Prostate gland (tissue), 2 donors: ENCODE measurements at regions not wholly inside any gene's neighbourhood (a gene's known extent, or its start where the extent isn't known, plus 50 kb on each side); places are given as distances from the start of the nearest gene placed in this dataset.
"Not testable (repeated sequence)": the region's sequence is repeated elsewhere in the genome, so short reads cannot be mapped to it uniquely, and the experiment has no call there.

Experiments
- DNase-seq: peaks from one replicate; pipeline ENCODE4 v3.0.0-alpha.2; 2019; ENCODE audit warnings: low spot score
- H3K27ac ChIP-seq, 2 donors: fragments of 200-600 bp; sonication (generic); 2 replicates each; pipeline ENCODE4 v1.5.1; 2017 to 2019
- H3K27me3 ChIP-seq: fragments of 200-600 bp; sonication (generic); replicated peaks from 2 replicates; pipeline ENCODE4 v1.5.1; 2019; ENCODE audit not compliant: insufficient read depth
- H3K36me3 ChIP-seq, 2 donors: fragments of 200-600 bp; sonication (generic); 1 replicate in 1 of 2; 2 replicates in 1 of 2; pipeline versions ENCODE4 v1.5.1 to v1.8.1; 2017 to 2019
- H3K4me1 ChIP-seq: fragments of 200-600 bp; sonication (generic); replicated peaks from 2 replicates; pipeline ENCODE4 v1.5.1; 2019
- H3K4me3 ChIP-seq, 2 donors: fragments of 200-600 bp; sonication (generic); 2 replicates each; pipeline ENCODE4 v1.5.1; 2017 to 2019
- H3K9me3 ChIP-seq: fragments of 200-600 bp; sonication (generic); 2 replicates; pipeline ENCODE4 v1.5.1; 2017
- CTCF ChIP-seq, 4 experiments: fragments of 200-600 bp in 2 of 4; fragments of 450-650 bp in 2 of 4; sonication (generic) in 2 of 4; IDR thresholded peaks; 1 replicate in 3 of 4; 2 replicates in 1 of 4; pipeline ENCODE4 v1.5.1; 2016 to 2019; ENCODE audit warnings: antibody characterized with exemption in 4 of 4, mild to moderate bottlenecking in 2 of 4, moderate library complexity in 2 of 4
- POLR2A ChIP-seq: fragments of 450-650 bp; IDR thresholded peaks from one replicate; pipeline ENCODE4 v1.6.1; 2016; ENCODE audit warnings: antibody characterized with exemption, mild to moderate bottlenecking
- POLR2AphosphoS5 ChIP-seq: sonication (generic); formaldehyde crosslinking; IDR thresholded peaks from one replicate; pipeline ENCODE4 v1.6.1; 2017; ENCODE audit warnings: antibody characterized with exemption
- WGBS: methylation state at CpG from one replicate; pipeline ENCODE4 v1.1.5; 2018; 5-methylcytosine and 5-hydroxymethylcytosine counted together
- intact Hi-C: fragments of 100-400 bp; cut with DNase I; formaldehyde crosslinking; loops from one replicate; pipeline ENCODE4 v1.14.2; 2022

DNA sequence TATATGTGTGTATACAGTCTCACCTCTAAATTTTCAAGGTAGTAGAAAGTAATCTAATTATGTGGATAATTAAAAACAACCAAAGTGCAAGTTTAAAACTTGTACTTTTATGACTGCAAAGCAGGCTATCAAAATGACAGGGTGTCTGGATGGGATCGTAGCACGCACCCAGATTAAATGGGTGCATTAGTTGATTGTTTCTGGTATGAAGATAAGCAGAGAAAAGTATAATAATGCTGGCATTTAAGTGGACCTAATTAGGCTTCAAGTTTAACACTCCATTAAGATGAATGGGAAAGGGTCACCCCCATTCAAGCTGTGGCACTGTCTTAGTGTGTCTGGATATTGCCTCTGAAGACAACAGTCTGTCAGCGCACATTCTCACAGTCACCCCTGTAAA lies 124.6 kb upstream of the ZEB2 start:
- H3K27ac ChIP-seq, result no peak overlapping the region
- no peaks in the 10 kb centered on the region for H3K9me3 ChIP-seq
- intact Hi-C loops, result no loop called here
- no peaks in the 10 kb centered on the region for H3K36me3 ChIP-seq
- H3K4me3 ChIP-seq, result no peak overlapping the region
- DNase-seq, result no peak
- H3K4me1 ChIP-seq, result no peaks in the 10 kb centered on the region
- TF ChIP-seq POLR2A, result no peak
- no peak for TF ChIP-seq POLR2AphosphoS5
- TF ChIP-seq CTCF (IDR thresholded peaks at IDR 0.05), result no peak
- 92% methylated on average over 3 of the region's 3 CpGs for WGBS
- no peaks in the 10 kb centered on the region for H3K27me3 ChIP-seq

DNA sequence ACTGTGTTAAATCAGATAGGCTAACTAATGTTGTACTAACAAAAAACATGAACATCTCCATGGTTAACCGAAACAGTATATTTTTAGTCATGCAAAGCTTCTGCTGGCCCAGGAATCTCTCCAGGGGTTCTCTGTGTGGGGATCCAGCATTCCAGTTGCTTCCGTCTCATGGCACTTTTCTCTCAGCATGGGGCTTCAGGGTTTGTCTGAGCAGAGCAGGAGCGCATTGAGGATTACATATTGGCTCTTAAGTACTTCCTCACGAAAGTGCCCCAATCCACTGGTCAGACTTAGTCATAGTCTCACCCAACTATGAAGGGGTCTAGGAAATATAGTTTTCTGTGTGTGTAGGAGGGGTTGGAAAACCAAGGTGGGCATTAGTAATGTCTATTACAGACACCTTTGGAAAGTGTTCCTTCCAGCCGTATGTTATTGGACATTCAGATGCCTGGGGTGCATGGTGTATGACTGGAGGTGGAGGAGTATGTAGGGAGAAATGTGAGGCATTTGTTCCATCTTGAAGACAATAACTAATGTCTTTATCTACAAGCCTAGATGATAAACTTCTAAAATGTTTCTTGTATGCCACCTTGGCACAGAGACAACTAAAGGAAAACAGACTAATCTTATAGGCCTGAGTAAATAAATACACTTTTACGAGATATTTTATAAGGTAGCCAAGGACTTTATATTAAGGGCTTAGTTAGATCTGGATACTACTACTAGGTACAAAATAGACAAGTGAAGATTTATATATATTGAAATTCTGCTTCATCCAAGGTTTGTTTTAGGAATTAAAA lies 123.8 kb upstream of the ZEB2 start:
- Histone ChIP-seq H3K9me3 (no peaks in the 10 kb centered on the region), H3K4me1 (no peaks in the 10 kb centered on the region), H3K36me3 (no peaks in the 10 kb centered on the region), H3K27ac (no peak overlapping the region), H3K4me3 (no peak overlapping the region), H3K27me3 (no peaks in the 10 kb centered on the region)
- 78% methylated on average over 6 of the region's 6 CpGs for WGBS
- DNase-seq, result no peak
- TF ChIP-seq POLR2AphosphoS5, result no peak
- no peak for TF ChIP-seq POLR2A
- TF ChIP-seq CTCF (IDR thresholded peaks at IDR 0.05), result no peak
- intact Hi-C loops, result no loop called here

GRCh38 chr2:144642856-144643255 lies 122.9 kb upstream of the ZEB2 start:
- Histone ChIP-seq H3K27ac (no peak overlapping the region), H3K27me3 (no peaks in the 10 kb centered on the region), H3K4me1 (no peaks in the 10 kb centered on the region), H3K9me3 (no peaks in the 10 kb centered on the region), H3K4me3 (no peak overlapping the region), H3K36me3 (no peaks in the 10 kb centered on the region)
- WGBS, result 82% methylated on average over 2 of the region's 2 CpGs
- TF ChIP-seq CTCF (IDR thresholded peaks at IDR 0.05) (no peak), POLR2A (no peak), POLR2AphosphoS5 (no peak)
- no peak for DNase-seq
- intact Hi-C loops, result no loop called here

DNA sequence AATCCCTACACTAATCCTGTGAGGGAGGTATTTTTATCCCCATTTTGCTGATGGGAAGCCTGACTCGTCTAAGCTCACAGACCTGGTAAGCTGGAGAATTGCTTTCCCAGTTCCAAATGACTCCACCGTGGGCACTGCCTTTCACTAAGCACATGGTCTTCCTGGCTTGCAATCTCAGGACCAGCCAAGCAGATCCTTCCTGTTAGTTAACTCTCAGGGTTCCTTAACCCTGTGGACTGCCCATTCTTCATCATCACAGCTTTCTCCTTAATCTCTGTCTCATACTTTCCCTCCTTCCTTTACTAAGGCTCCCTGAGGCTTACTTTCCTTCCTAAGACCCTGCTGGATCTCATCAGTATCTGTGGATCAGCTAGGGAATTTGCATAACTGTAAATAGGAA lies 122.2 kb upstream of the ZEB2 start:
- no peak for TF ChIP-seq POLR2A
- TF ChIP-seq CTCF (IDR thresholded peaks at IDR 0.05), result no peak
- TF ChIP-seq POLR2AphosphoS5, result no peak
- 48% methylated on average over 2 of the region's 2 CpGs for WGBS
- Histone ChIP-seq H3K27me3 (no peaks in the 10 kb centered on the region), H3K27ac (no peak overlapping the region), H3K9me3 (no peaks in the 10 kb centered on the region), H3K36me3 (no peaks in the 10 kb centered on the region), H3K4me1 (no peaks in the 10 kb centered on the region), H3K4me3 (no peak overlapping the region)
- no peak for DNase-seq
- intact Hi-C loops, result no loop called here

- H3K9me3 ChIP-seq, H3K36me3 ChIP-seq, intact Hi-C loops, H3K27ac ChIP-seq, H3K27me3 ChIP-seq, DNase-seq, H3K4me3 ChIP-seq, H3K4me1 ChIP-seq: not testable (repeated sequence)
- 98% methylated on average over 4 of the region's 4 CpGs for WGBS
Measured at GRCh38 chr2:144638250-144638649, 118.3 kb upstream of the ZEB2 start.

DNA sequence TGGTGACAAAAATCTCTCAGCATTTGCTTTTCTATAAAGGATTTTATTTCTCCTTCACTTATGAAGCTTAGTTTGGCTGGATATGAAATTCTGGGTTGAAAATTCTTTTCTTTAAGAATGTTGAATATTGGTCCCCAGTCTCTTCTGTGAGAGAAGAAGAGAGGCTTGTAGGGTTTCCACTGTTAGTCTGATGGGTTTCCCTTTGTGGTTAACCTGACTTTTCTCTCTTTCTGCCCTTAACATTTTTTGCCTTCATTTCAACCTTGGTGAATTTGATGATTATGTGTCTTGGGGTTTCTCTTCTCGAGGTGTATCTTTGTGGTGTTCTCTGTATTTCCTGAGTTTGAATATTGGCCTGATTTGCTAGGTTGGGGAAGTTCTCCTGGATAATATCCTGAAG lies 116.9 kb upstream of the ZEB2 start:
- WGBS, result 96% methylated on average over 1 of the region's 1 CpG
- H3K4me3 ChIP-seq, H3K36me3 ChIP-seq, H3K9me3 ChIP-seq, H3K4me1 ChIP-seq, intact Hi-C loops, DNase-seq, H3K27me3 ChIP-seq, H3K27ac ChIP-seq: not testable (repeated sequence)
